ENCODE measurements at regions not wholly inside any gene's neighbourhood (a gene's known extent, or its start where the extent isn't known, plus 50 kb on each side); places are given as distances from the start of the nearest gene placed in this dataset.
"Not testable (repeated sequence)": the region's sequence is repeated elsewhere in the genome, so short reads cannot be mapped to it uniquely, and the experiment has no call there.

- H3K36me3 ChIP-seq (ENCODE audit: insufficient read depth, low read length): no peaks in the 10 kb centered on the region
- Mint-ChIP-seq H3K4me3 (no peak overlapping the region), H3K4me1 (no peaks in the 10 kb centered on the region), H3K27ac (no peak overlapping the region), H3K9me3 (peaks cover 0 to 1% (median 0%) of the 10 kb centered on the region in 5 donors), H3K36me3 (no peaks in the 10 kb centered on the region), H3K27me3 (peaks cover 21 to 53% of the 10 kb centered on the region in 2 donors)
- H3K9me3 ChIP-seq (ENCODE audit: low read length): no peaks in the 10 kb centered on the region
- ChIA-PET POLR2A (no interaction called here), CTCF (no interaction called here)
- H3K27ac ChIP-seq (ENCODE audit: low read depth, low read length): no peak overlapping the region
- H3K4me3 ChIP-seq (ENCODE audit: low read length): no peak overlapping the region
- H3K27me3 ChIP-seq (ENCODE audit: insufficient read depth, low read length, poor library complexity, severe bottlenecking): no peaks in the 10 kb centered on the region
- H3K4me1 ChIP-seq (ENCODE audit: insufficient read depth, low read length): no peaks in the 10 kb centered on the region
- no peak for DNase-seq
These were observed 180.6 kb upstream of the CAND1 start for GRCh38 chr12:67088401-67089118.

GRCh38 chr12:67091204-67091603, 178.0 kb upstream of the CAND1 start:
- DNase-seq: no peak

GRCh38 chr12:67091678-67092077, 177.5 kb upstream of the CAND1 start:
- H3K4me3 Mint-ChIP-seq: no peak overlapping the region
- no peaks in the 10 kb centered on the region for H3K27me3 ChIP-seq (ENCODE audit: insufficient read depth, low read length, poor library complexity, severe bottlenecking)
- H3K4me1 ChIP-seq (ENCODE audit: insufficient read depth, low read length): no peaks in the 10 kb centered on the region
- no peaks in the 10 kb centered on the region for H3K36me3 Mint-ChIP-seq
- no peaks in the 10 kb centered on the region for H3K9me3 ChIP-seq (ENCODE audit: low read length)
- H3K27ac Mint-ChIP-seq: no peak overlapping the region
- CTCF ChIA-PET: no interaction called here
- H3K27ac ChIP-seq (ENCODE audit: low read depth, low read length): no peak overlapping the region
- POLR2A ChIA-PET: no interaction called here
- DNase-seq: no peak
- no peaks in the 10 kb centered on the region for H3K4me1 Mint-ChIP-seq
- H3K9me3 Mint-ChIP-seq: peaks cover 0 to 1% (median 0%) of the 10 kb centered on the region in 5 donors
- no peaks in the 10 kb centered on the region for H3K36me3 ChIP-seq (ENCODE audit: insufficient read depth, low read length)
- no peak overlapping the region for H3K4me3 ChIP-seq (ENCODE audit: low read length)
- peaks cover 11 to 41% of the 10 kb centered on the region in 2 donors for H3K27me3 Mint-ChIP-seq

More at GRCh38 chr12:67091204-67091603, 178.0 kb upstream of the CAND1 start:
- Histone ChIP-seq H3K36me3 (ENCODE audit: insufficient read depth, low read length) (no peaks in the 10 kb centered on the region), H3K4me3 (ENCODE audit: low read length) (no peak overlapping the region), H3K4me1 (ENCODE audit: insufficient read depth, low read length) (no peaks in the 10 kb centered on the region), H3K9me3 (ENCODE audit: low read length) (no peaks in the 10 kb centered on the region), H3K27me3 (ENCODE audit: insufficient read depth, low read length, poor library complexity, severe bottlenecking) (no peaks in the 10 kb centered on the region), H3K27ac (ENCODE audit: low read depth, low read length) (no peak overlapping the region)
- peaks cover 11 to 38% of the 10 kb centered on the region in 2 donors for H3K27me3 Mint-ChIP-seq
- peaks cover 0 to 1% (median 0%) of the 10 kb centered on the region in 5 donors for H3K9me3 Mint-ChIP-seq
- no peak overlapping the region for H3K27ac Mint-ChIP-seq
- H3K4me1 Mint-ChIP-seq: no peaks in the 10 kb centered on the region
- ChIA-PET CTCF (no interaction called here), POLR2A (interaction anchor here (0.6 kb wide), 1 partner anchor 22 kb away, joined by 7 read pairs; no protein-coding TSS in a partner anchor)
- H3K4me3 Mint-ChIP-seq: no peak overlapping the region
- no peaks in the 10 kb centered on the region for H3K36me3 Mint-ChIP-seq

GRCh38 chr12:67092934-67093333, 176.2 kb upstream of the CAND1 start:
- Mint-ChIP-seq H3K27ac (peak overlapping the region in 1 of 8 donors; percentile 29), H3K27me3 (peaks cover 11 to 35% of the 10 kb centered on the region in 2 donors)
- H3K36me3 ChIP-seq (ENCODE audit: insufficient read depth, low read length); H3K4me1 Mint-ChIP-seq; POLR2A ChIA-PET; H3K9me3 Mint-ChIP-seq; DNase-seq; H3K36me3 Mint-ChIP-seq; H3K9me3 ChIP-seq (ENCODE audit: low read length); H3K27me3 ChIP-seq (ENCODE audit: insufficient read depth, low read length, poor library complexity, severe bottlenecking); H3K4me1 ChIP-seq (ENCODE audit: insufficient read depth, low read length); H3K27ac ChIP-seq (ENCODE audit: low read depth, low read length); H3K4me3 ChIP-seq (ENCODE audit: low read length); H3K4me3 Mint-ChIP-seq; CTCF ChIA-PET: not testable (repeated sequence)

- no peaks in the 10 kb centered on the region for H3K9me3 ChIP-seq (ENCODE audit: low read length)
- no peaks in the 10 kb centered on the region for H3K36me3 ChIP-seq (ENCODE audit: insufficient read depth, low read length)
- no peak overlapping the region for H3K4me3 ChIP-seq (ENCODE audit: low read length)
- H3K9me3 Mint-ChIP-seq: peaks cover 0 to 2% (median 0%) of the 10 kb centered on the region in 5 donors
- H3K27ac ChIP-seq (ENCODE audit: low read depth, low read length): no peak overlapping the region
- peaks cover 10 to 23% of the 10 kb centered on the region in 2 donors for H3K27me3 Mint-ChIP-seq
- no peaks in the 10 kb centered on the region for H3K4me1 Mint-ChIP-seq
- no peak overlapping the region for H3K27ac Mint-ChIP-seq
- H3K36me3 Mint-ChIP-seq: no peaks in the 10 kb centered on the region
- no peak overlapping the region for H3K4me3 Mint-ChIP-seq
- no peaks in the 10 kb centered on the region for H3K27me3 ChIP-seq (ENCODE audit: insufficient read depth, low read length, poor library complexity, severe bottlenecking)
- ChIA-PET POLR2A (no interaction called here), CTCF (no interaction called here)
- no peak for DNase-seq
- H3K4me1 ChIP-seq (ENCODE audit: insufficient read depth, low read length): no peaks in the 10 kb centered on the region
These were observed 172.4 kb upstream of the CAND1 start for GRCh38 chr12:67096533-67097318.

- H3K27me3 ChIP-seq (ENCODE audit: insufficient read depth, low read length, poor library complexity, severe bottlenecking): no peaks in the 10 kb centered on the region
- H3K4me3 ChIP-seq (ENCODE audit: low read length): no peak overlapping the region
- H3K4me1 Mint-ChIP-seq: no peaks in the 10 kb centered on the region
- no peak overlapping the region for H3K27ac Mint-ChIP-seq
- no peak overlapping the region for H3K4me3 Mint-ChIP-seq
- peaks cover 8 to 13% of the 10 kb centered on the region in 2 donors for H3K27me3 Mint-ChIP-seq
- POLR2A ChIA-PET: no interaction called here
- CTCF ChIA-PET: no interaction called here
- no peak for DNase-seq
- no peaks in the 10 kb centered on the region for H3K36me3 ChIP-seq (ENCODE audit: insufficient read depth, low read length)
- H3K4me1 ChIP-seq (ENCODE audit: insufficient read depth, low read length): no peaks in the 10 kb centered on the region
- H3K9me3 Mint-ChIP-seq: peaks cover 0 to 4% (median 2%) of the 10 kb centered on the region in 5 donors
- no peaks in the 10 kb centered on the region for H3K36me3 Mint-ChIP-seq
- H3K9me3 ChIP-seq (ENCODE audit: low read length): no peaks in the 10 kb centered on the region
- H3K27ac ChIP-seq (ENCODE audit: low read depth, low read length): no peak overlapping the region
These were observed 169.3 kb upstream of the CAND1 start for GRCh38 chr12:67099858-67100257.

- Mint-ChIP-seq H3K4me3 (no peak overlapping the region), H3K27ac (no peak overlapping the region)
These were observed 165.6 kb upstream of the CAND1 start for GRCh38 chr12:67103521-67103920.

GRCh38 chr12:67107235-67107634, 161.9 kb upstream of the CAND1 start:
- Histone ChIP-seq H3K4me3 (ENCODE audit: low read length) (no peak overlapping the region), H3K36me3 (ENCODE audit: insufficient read depth, low read length) (no peaks in the 10 kb centered on the region), H3K27me3 (ENCODE audit: insufficient read depth, low read length, poor library complexity, severe bottlenecking) (no peaks in the 10 kb centered on the region), H3K9me3 (ENCODE audit: low read length) (no peaks in the 10 kb centered on the region), H3K4me1 (ENCODE audit: insufficient read depth, low read length) (no peaks in the 10 kb centered on the region), H3K27ac (ENCODE audit: low read depth, low read length) (no peak overlapping the region)
- Mint-ChIP-seq H3K27me3 (peaks cover 13 to 22% of the 10 kb centered on the region in 2 donors), H3K36me3 (peaks cover 0 to 7% (median 3%) of the 10 kb centered on the region in 3 donors), H3K9me3 (peaks cover 19 to 28% (median 21%) of the 10 kb centered on the region in 5 donors), H3K27ac (peak overlapping the region in 1 of 8 donors; percentile 7), H3K4me3 (no peak overlapping the region), H3K4me1 (no peaks in the 10 kb centered on the region)
- CTCF ChIA-PET: no interaction called here
- POLR2A ChIA-PET: no interaction called here
- DNase-seq: no peak

More at GRCh38 chr12:67103521-67103920, 165.6 kb upstream of the CAND1 start:
- H3K36me3 Mint-ChIP-seq: peaks cover 0 to 7% (median 3%) of the 10 kb centered on the region in 3 donors
- H3K9me3 Mint-ChIP-seq: peaks cover 19 to 28% (median 22%) of the 10 kb centered on the region in 5 donors
- Histone ChIP-seq H3K4me3 (ENCODE audit: low read length) (no peak overlapping the region), H3K9me3 (ENCODE audit: low read length) (no peaks in the 10 kb centered on the region), H3K27me3 (ENCODE audit: insufficient read depth, low read length, poor library complexity, severe bottlenecking) (no peaks in the 10 kb centered on the region), H3K36me3 (ENCODE audit: insufficient read depth, low read length) (no peaks in the 10 kb centered on the region), H3K27ac (ENCODE audit: low read depth, low read length) (no peak overlapping the region), H3K4me1 (ENCODE audit: insufficient read depth, low read length) (no peaks in the 10 kb centered on the region)
- no peaks in the 10 kb centered on the region for H3K4me1 Mint-ChIP-seq
- POLR2A ChIA-PET: no interaction called here
- H3K27me3 Mint-ChIP-seq: peaks cover 6 to 22% of the 10 kb centered on the region in 2 donors
- no peak for DNase-seq
- CTCF ChIA-PET: no interaction called here

Data from CD8-positive, alpha-beta memory T cell (primary cell).